ENCODE measurements at regions not wholly inside any gene's neighbourhood (a gene's known extent, or its start where the extent isn't known, plus 50 kb on each side); places are given as distances from the start of the nearest gene placed in this dataset.

DNA sequence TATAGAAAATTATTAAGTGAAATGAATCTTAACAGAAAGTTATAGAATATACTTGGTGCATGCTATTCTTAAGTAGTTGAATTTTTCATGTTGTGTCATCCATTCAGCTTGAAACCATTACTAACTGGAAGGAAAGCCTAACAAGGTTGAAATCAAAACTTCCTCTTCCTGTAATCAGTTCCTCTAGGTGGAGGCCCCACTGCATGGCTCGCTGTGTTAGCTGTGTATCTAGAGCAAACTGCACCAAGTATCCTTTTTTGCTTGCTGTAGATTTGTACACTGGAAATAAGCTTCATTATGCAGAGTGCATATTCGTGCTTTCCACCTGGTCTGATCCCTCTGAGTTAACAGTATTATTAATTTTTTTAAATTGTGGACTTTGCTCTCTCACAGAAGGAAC is 1146.1 kb downstream of the EFNB2 start:
- TF ChIP-seq, protein P1, sequence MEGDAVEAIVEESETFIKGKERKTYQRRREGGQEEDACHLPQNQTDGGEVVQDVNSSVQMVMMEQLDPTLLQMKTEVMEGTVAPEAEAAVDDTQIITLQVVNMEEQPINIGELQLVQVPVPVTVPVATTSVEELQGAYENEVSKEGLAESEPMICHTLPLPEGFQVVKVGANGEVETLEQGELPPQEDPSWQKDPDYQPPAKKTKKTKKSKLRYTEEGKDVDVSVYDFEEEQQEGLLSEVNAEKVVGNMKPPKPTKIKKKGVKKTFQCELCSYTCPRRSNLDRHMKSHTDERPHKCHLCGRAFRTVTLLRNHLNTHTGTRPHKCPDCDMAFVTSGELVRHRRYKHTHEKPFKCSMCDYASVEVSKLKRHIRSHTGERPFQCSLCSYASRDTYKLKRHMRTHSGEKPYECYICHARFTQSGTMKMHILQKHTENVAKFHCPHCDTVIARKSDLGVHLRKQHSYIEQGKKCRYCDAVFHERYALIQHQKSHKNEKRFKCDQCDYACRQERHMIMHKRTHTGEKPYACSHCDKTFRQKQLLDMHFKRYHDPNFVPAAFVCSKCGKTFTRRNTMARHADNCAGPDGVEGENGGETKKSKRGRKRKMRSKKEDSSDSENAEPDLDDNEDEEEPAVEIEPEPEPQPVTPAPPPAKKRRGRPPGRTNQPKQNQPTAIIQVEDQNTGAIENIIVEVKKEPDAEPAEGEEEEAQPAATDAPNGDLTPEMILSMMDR (IDR thresholded peaks at IDR 0.05): no peak

DNA sequence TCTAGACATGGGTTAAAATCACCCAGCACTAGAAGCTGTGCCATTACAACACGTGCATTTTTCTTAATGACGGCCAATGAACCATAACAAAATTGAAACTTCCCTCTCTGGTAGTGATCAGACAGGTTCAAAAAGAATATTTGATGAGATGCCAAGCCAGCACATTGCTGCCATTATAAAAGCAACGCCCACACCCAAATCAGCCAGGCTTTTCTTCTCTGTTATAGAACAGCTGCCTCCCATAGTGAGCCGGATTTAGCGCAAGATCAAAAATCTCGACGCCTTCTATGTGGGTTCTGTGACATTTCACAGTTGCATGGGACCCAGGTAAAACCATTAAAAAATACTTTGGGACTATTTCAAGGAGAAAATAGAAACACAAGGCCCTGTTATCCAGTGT is 1158.0 kb downstream of the EFNB2 start:
- TF ChIP-seq, protein P1 (IDR thresholded peaks at IDR 0.05): no peak

DNA sequence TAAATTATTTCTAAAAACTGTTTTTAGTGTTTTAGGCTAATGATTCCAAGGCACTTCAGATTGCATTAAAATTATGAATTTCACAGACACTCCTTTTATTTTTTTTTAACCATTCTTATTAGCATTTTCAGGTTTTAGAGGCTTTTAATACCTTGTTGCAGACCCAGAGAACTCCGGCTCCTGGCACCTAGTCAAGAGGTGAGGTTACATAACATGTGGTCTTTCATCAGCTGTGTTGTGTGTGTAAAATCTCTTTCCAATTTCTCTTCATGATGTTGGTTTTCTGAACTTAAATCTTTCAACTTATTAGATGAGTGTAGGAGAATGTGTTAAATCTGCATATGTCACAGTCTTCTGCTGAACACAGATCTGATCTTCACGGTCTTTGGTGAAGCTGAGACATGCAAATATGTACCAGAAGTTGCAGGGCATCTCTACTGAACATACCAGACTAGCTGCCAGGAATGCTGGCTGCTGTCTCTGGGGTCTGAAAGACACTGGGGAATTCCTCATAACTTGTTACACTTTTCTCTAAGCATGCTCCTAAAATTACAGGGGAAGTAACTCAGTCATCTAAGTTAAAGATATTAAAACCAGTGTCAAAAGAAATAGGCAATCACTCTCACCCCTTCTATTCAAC is 1165.3 kb downstream of the EFNB2 start:
- TF ChIP-seq, protein P1 (IDR thresholded peaks at IDR 0.05): no peak

DNA sequence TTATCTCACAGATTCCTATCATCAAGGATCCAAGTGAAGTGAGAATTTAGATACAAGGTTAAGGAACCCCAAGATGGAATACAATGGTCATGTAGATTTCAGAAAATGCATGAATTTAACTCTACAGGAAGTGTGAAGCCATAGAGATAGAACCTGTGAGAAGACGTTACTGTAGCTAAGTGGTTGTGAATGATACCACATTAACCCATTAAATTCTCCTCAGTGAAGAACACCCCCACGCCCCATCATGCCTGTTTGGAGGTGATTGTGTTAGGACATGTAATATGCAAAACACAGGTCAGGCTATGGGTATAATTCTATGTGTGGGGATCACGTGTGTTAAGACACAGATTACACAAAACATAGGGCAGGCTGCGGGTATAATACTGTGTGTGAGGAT is 1166.7 kb downstream of the EFNB2 start:
- TF ChIP-seq, protein P1 (IDR thresholded peaks at IDR 0.05): no peak

DNA sequence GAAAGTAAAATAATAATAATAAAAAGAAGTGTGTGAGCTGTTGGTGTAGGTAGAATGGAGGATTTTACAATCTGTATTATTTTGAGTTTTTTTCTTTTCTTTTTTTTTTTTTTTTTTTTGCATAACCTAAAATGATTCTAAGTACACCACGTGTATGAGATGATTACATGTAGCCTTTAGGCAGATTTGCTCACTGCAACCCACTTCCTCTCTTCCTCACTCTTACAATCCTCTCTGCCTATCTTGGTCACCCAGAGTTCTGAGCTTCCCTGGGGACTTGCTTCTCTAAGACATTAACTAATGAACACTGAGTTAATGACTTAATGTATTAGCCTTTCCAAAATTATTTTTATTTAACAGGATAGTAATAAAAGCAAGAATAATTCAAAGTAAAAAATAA is 1169.6 kb downstream of the EFNB2 start:
- TF ChIP-seq, protein P1 (IDR thresholded peaks at IDR 0.05): no peak

DNA sequence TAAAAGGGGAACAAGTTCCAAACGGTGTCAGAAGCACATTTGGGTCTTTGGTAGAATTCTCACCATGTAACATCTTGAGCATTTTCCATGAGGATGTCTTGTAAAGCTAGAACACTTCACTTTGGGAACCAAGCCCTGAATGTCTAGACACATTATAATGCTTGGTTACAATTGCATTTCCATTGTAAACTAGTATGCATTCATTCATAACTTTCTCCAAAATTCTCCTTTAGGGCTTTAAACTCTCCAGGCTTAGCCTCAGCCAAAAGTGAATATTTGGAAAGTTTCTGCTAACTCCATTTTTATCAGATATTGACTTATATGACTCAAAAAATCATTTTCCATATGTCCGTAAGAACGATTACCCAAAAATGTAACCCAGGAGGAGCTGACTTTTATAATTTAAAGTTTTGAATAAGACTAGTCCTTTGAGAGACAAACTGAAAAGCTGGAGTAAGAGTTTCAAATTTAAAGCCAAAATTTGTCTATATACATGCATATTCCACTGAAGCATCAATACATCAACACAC is 1170.4 kb downstream of the EFNB2 start:
- TF ChIP-seq, protein P1 (IDR thresholded peaks at IDR 0.05): no peak

DNA sequence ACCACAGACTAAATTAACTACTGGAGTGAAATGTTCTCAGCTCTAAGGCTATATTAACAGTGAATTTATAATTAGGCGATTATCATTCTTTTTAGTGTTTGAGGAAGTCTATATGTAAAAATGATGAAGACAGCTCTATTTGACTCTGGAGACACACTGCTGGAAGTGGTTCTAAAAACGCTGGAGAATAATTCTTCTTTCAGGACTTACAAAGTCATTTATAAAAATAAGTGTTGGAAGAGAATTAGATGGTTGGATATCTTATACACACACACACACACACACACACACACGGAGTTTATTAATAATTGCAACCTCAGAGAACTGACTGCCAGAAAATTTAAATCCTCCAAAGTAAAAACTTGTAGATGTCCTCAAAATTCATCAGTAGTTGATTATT is 1171.3 kb downstream of the EFNB2 start:
- TF ChIP-seq, protein P1 (IDR thresholded peaks at IDR 0.05): no peak
